Spleen (tissue), 7 donors: ENCODE measurements at regions not wholly inside any gene's neighbourhood (a gene's known extent, or its start where the extent isn't known, plus 50 kb on each side); places are given as distances from the start of the nearest gene placed in this dataset.

Experiments used
- POLR2A ChIP-seq, 3 donors: fragments of 450-650 bp; IDR thresholded peaks; one replicate each; pipeline ENCODE4 v1.5.1; 2017; ENCODE audit warnings: antibody characterized with exemption in 3 of 3, mild to moderate bottlenecking in 1 of 3
- POLR2AphosphoS5 ChIP-seq, 3 donors: sonication (generic); formaldehyde crosslinking; IDR thresholded peaks; one replicate each; pipeline ENCODE4 v1.5.1; 2017; ENCODE audit warnings: antibody characterized with exemption in 3 of 3
- TF ChIP-seq, protein P1 (sequence below), 11 experiments: fragments of 200-600 bp in 7 of 11; fragments of 450-650 bp in 4 of 11; sonication (generic) in 4 of 11; IDR thresholded peaks in 8 of 11; conservative IDR thresholded peaks in 3 of 11; 1 replicate in 7 of 11; 2 replicates in 4 of 11; pipeline versions ENCODE4 v1.4.0 to v1.8.0; 2016 to 2021; ENCODE audit warnings: antibody characterized with exemption in 11 of 11, inconsistent platforms in 4 of 11, mild to moderate bottlenecking in 1 of 11
- donor health status: DM: no; HTN: no; CAD: no; lungs with moderate emphysema.
- donor health status: DM: no; HTN: no; CAD: no.
- donor health status: DM: no; HTN: no; CAD: no.

DNA sequence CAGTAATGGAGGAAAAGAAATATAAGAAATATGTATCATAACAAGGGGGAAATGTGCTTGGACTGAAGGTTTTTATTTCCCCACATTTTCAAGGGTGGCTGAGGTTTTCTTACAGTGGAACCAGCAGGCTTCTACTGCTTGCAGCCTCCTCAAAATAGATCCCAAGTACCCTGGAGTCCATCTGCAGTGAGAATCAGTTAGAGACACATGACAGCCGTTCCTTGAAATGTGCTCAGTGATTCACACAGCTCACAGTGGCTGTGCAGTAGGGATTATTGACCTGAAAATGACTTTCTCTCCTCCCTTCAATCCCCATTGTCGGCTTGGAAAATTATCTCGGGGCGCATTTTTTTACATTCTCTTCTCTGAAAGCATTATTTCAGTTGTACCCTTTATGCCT is 832.0 kb downstream of the TLR4 start:
- TF ChIP-seq, protein P1, sequence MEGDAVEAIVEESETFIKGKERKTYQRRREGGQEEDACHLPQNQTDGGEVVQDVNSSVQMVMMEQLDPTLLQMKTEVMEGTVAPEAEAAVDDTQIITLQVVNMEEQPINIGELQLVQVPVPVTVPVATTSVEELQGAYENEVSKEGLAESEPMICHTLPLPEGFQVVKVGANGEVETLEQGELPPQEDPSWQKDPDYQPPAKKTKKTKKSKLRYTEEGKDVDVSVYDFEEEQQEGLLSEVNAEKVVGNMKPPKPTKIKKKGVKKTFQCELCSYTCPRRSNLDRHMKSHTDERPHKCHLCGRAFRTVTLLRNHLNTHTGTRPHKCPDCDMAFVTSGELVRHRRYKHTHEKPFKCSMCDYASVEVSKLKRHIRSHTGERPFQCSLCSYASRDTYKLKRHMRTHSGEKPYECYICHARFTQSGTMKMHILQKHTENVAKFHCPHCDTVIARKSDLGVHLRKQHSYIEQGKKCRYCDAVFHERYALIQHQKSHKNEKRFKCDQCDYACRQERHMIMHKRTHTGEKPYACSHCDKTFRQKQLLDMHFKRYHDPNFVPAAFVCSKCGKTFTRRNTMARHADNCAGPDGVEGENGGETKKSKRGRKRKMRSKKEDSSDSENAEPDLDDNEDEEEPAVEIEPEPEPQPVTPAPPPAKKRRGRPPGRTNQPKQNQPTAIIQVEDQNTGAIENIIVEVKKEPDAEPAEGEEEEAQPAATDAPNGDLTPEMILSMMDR (IDR thresholded peaks at IDR 0.05 in 8 of 11, conservative IDR thresholded peaks at IDR 0.05 in 3 of 11) = no peak
- TF ChIP-seq POLR2A (IDR thresholded peaks at IDR 0.05) = no peak
- no peak for TF ChIP-seq POLR2AphosphoS5 (IDR thresholded peaks at IDR 0.05)
